ENCODE measurements at regions not wholly inside any gene's neighbourhood (a gene's known extent, or its start where the extent isn't known, plus 50 kb on each side); places are given as distances from the start of the nearest gene placed in this dataset.

- peak; percentile 57 for DNase-seq
Measured at GRCh38 chr1:222095606-222096475, 354.0 kb upstream of the DUSP10 start.

GRCh38 chr1:222093518-222093917 lies 351.6 kb upstream of the DUSP10 start:
- DNase-seq = no peak

- DNase-seq = no peak
Measured at GRCh38 chr1:222090103-222090502, 348.2 kb upstream of the DUSP10 start.

GRCh38 chr1:222087221-222087920 lies 345.5 kb upstream of the DUSP10 start:
- no peak for DNase-seq

- DNase-seq = no peak
Measured at GRCh38 chr1:222084996-222085395, 343.1 kb upstream of the DUSP10 start.

GRCh38 chr1:222084048-222084447 lies 342.2 kb upstream of the DUSP10 start:
- no peak for DNase-seq

- no peak for DNase-seq
Measured at GRCh38 chr1:222081859-222082258, 340.0 kb upstream of the DUSP10 start.

- no peak for DNase-seq
Measured at GRCh38 chr1:222079566-222079965, 337.7 kb upstream of the DUSP10 start.

- no peak for DNase-seq
Measured at GRCh38 chr1:222077206-222077605, 335.3 kb upstream of the DUSP10 start.

GRCh38 chr1:222074317-222074716 lies 332.4 kb upstream of the DUSP10 start:
- DNase-seq = no peak

GRCh38 chr1:222073307-222073995 lies 331.6 kb upstream of the DUSP10 start:
- DNase-seq = no peak

- DNase-seq = peak; percentile 16
Measured at GRCh38 chr1:222071387-222071786, 329.5 kb upstream of the DUSP10 start.

- no peak for DNase-seq
Measured at GRCh38 chr1:222068937-222069336, 327.0 kb upstream of the DUSP10 start.

GRCh38 chr1:222068101-222068500 lies 326.2 kb upstream of the DUSP10 start:
- DNase-seq = no peak

- DNase-seq = no peak
Measured at GRCh38 chr1:222066539-222066938, 324.6 kb upstream of the DUSP10 start.

- DNase-seq = no peak
Measured at GRCh38 chr1:222065234-222065633, 323.3 kb upstream of the DUSP10 start.

GRCh38 chr1:222064388-222065211 lies 322.7 kb upstream of the DUSP10 start:
- no peak for DNase-seq

GRCh38 chr1:222062640-222063039 lies 320.8 kb upstream of the DUSP10 start:
- DNase-seq = no peak

GRCh38 chr1:222061711-222062359 lies 319.9 kb upstream of the DUSP10 start:
- DNase-seq = no peak

GRCh38 chr1:222060210-222060916 lies 318.5 kb upstream of the DUSP10 start:
- DNase-seq = no peak

GRCh38 chr1:222058249-222058648 lies 316.4 kb upstream of the DUSP10 start:
- no peak for DNase-seq

GRCh38 chr1:222057162-222057561 lies 315.3 kb upstream of the DUSP10 start:
- DNase-seq = no peak

Data from hematopoietic multipotent progenitor cell treated with erythropoietin and hydrocortisone succinate and interleukin-3 and kit ligand, for 8 days (in vitro differentiated cells).